ENCODE measurements at regions not wholly inside any gene's neighbourhood (a gene's known extent, or its start where the extent isn't known, plus 50 kb on each side); places are given as distances from the start of the nearest gene placed in this dataset.

DNA sequence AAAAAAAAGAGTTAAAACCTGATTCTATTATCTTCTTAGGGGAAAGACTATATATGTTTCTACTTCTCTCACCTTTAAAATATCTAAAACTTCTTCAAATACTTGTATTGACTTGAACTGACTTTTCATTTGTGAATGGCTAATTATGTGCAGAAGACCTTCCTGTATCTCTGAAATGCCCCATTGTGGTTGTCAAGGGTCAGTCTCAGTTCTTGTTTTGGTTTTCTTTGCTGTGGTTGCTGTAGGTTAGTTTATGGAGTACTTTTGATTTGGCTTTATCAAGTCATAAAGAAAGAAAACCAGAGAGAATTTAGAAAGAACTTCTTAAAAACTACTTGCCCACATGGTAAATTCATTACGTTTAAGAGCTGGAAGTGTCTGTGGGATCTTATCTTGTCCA, 345.3 kb upstream of the POU1F1 start:
- Histone ChIP-seq H3K4me3 (ENCODE audit: low read depth in 1 of 3, low read length in 3 of 3) (no peak overlapping the region), H3K9ac (ENCODE audit: low read depth in 1 of 2, low read length in 2 of 2) (no peak overlapping the region), H3K27me3 (ENCODE audit: control insufficient read depth in 4 of 4, insufficient read depth in 4 of 4, low read length in 3 of 4) (no peaks in the 10 kb centered on the region), H3K36me3 (ENCODE audit: control insufficient read depth in 4 of 4, insufficient read depth in 3 of 4, low read depth in 1 of 4, low read length in 3 of 4) (no peaks in the 10 kb centered on the region), H3K27ac (ENCODE audit: low read depth in 1 of 2, low read length in 2 of 2) (no peak overlapping the region), H3K9me3 (ENCODE audit: control insufficient read depth in 4 of 4, low read length in 3 of 4) (peaks cover 0 to under 1% (median 0%) of the 10 kb centered on the region in 4 donors), H3K4me1 (ENCODE audit: control insufficient read depth in 4 of 4, insufficient read depth in 4 of 4, low read length in 3 of 4) (no peaks in the 10 kb centered on the region)
- no peak for DNase-seq (ENCODE audit: low spot score)
- TF ChIP-seq EGR1 (IDR thresholded peaks at IDR 0.05; ENCODE audit: low read depth in 2 of 2) (no peak), TAF1 (conservative IDR thresholded peaks at IDR 0.05) (no peak), RXRA (IDR thresholded peaks at IDR 0.05) (no peak), YY1 (IDR thresholded peaks at IDR 0.05) (no peak), NR2F2 (IDR thresholded peaks at IDR 0.05) (no peak), FOXA1 (IDR thresholded peaks at IDR 0.05) (no peak), SP1 (IDR thresholded peaks at IDR 0.05) (no peak), FOXA2 (IDR thresholded peaks at IDR 0.05) (no peak), RAD21 (IDR thresholded peaks at IDR 0.05) (no peak), HNF4A (conservative IDR thresholded peaks at IDR 0.05) (no peak), JUND (IDR thresholded peaks at IDR 0.05) (no peak), GABPA (IDR thresholded peaks at IDR 0.05 in 1 of 2, conservative IDR thresholded peaks at IDR 0.05 in 1 of 2) (no peak), HNF4G (IDR thresholded peaks at IDR 0.05) (no peak)
- TF ChIP-seq, protein P1, sequence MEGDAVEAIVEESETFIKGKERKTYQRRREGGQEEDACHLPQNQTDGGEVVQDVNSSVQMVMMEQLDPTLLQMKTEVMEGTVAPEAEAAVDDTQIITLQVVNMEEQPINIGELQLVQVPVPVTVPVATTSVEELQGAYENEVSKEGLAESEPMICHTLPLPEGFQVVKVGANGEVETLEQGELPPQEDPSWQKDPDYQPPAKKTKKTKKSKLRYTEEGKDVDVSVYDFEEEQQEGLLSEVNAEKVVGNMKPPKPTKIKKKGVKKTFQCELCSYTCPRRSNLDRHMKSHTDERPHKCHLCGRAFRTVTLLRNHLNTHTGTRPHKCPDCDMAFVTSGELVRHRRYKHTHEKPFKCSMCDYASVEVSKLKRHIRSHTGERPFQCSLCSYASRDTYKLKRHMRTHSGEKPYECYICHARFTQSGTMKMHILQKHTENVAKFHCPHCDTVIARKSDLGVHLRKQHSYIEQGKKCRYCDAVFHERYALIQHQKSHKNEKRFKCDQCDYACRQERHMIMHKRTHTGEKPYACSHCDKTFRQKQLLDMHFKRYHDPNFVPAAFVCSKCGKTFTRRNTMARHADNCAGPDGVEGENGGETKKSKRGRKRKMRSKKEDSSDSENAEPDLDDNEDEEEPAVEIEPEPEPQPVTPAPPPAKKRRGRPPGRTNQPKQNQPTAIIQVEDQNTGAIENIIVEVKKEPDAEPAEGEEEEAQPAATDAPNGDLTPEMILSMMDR (IDR thresholded peaks at IDR 0.05; ENCODE audit: low read depth, low read length, missing input control) = no peak
- TF ChIP-seq, protein P2, sequence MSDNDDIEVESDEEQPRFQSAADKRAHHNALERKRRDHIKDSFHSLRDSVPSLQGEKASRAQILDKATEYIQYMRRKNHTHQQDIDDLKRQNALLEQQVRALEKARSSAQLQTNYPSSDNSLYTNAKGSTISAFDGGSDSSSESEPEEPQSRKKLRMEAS (IDR thresholded peaks at IDR 0.05) = no peak
- TF ChIP-seq, protein P3, sequence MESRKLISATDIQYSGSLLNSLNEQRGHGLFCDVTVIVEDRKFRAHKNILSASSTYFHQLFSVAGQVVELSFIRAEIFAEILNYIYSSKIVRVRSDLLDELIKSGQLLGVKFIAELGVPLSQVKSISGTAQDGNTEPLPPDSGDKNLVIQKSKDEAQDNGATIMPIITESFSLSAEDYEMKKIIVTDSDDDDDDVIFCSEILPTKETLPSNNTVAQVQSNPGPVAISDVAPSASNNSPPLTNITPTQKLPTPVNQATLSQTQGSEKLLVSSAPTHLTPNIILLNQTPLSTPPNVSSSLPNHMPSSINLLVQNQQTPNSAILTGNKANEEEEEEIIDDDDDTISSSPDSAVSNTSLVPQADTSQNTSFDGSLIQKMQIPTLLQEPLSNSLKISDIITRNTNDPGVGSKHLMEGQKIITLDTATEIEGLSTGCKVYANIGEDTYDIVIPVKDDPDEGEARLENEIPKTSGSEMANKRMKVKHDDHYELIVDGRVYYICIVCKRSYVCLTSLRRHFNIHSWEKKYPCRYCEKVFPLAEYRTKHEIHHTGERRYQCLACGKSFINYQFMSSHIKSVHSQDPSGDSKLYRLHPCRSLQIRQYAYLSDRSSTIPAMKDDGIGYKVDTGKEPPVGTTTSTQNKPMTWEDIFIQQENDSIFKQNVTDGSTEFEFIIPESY (IDR thresholded peaks at IDR 0.05) = no peak
- TF ChIP-seq, protein P4, sequence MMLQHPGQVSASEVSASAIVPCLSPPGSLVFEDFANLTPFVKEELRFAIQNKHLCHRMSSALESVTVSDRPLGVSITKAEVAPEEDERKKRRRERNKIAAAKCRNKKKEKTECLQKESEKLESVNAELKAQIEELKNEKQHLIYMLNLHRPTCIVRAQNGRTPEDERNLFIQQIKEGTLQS (IDR thresholded peaks at IDR 0.05) = no peak
- TF ChIP-seq, protein P5, sequence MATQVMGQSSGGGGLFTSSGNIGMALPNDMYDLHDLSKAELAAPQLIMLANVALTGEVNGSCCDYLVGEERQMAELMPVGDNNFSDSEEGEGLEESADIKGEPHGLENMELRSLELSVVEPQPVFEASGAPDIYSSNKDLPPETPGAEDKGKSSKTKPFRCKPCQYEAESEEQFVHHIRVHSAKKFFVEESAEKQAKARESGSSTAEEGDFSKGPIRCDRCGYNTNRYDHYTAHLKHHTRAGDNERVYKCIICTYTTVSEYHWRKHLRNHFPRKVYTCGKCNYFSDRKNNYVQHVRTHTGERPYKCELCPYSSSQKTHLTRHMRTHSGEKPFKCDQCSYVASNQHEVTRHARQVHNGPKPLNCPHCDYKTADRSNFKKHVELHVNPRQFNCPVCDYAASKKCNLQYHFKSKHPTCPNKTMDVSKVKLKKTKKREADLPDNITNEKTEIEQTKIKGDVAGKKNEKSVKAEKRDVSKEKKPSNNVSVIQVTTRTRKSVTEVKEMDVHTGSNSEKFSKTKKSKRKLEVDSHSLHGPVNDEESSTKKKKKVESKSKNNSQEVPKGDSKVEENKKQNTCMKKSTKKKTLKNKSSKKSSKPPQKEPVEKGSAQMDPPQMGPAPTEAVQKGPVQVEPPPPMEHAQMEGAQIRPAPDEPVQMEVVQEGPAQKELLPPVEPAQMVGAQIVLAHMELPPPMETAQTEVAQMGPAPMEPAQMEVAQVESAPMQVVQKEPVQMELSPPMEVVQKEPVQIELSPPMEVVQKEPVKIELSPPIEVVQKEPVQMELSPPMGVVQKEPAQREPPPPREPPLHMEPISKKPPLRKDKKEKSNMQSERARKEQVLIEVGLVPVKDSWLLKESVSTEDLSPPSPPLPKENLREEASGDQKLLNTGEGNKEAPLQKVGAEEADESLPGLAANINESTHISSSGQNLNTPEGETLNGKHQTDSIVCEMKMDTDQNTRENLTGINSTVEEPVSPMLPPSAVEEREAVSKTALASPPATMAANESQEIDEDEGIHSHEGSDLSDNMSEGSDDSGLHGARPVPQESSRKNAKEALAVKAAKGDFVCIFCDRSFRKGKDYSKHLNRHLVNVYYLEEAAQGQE (IDR thresholded peaks at IDR 0.05) = no peak
- WGBS = 62% methylated on average over 1 of the region's 1 CpG

Data from liver (tissue), 8 donors.